HCT116 (cell line): ENCODE measurements at regions not wholly inside any gene's neighbourhood (a gene's known extent, or its start where the extent isn't known, plus 50 kb on each side); places are given as distances from the start of the nearest gene placed in this dataset.

Experiments
- CEBPB ChIP-seq: IDR thresholded peaks from 2 replicates; pipeline ENCODE4 v1.6.1; 2012; ENCODE audit warnings: low read depth
- ELF1 ChIP-seq: IDR thresholded peaks from 2 replicates; pipeline ENCODE4 v1.6.1; 2012; ENCODE audit warnings: low read depth, borderline replicate concordance
- POLR2A ChIP-seq: IDR thresholded peaks from 2 replicates; pipeline ENCODE4 v1.7.0; 2011; ENCODE audit warnings: borderline replicate concordance; ENCODE audit not compliant: insufficient read depth, insufficient read length; ENCODE audit errors: extremely low read depth
- REST ChIP-seq: IDR thresholded peaks from 2 replicates; pipeline ENCODE4 v1.6.1; 2012; ENCODE audit warnings: low read depth
- SP1 ChIP-seq: IDR thresholded peaks from 2 replicates; pipeline ENCODE4 v1.6.1; 2012; ENCODE audit warnings: low read depth
- TF ChIP-seq, protein P1 (sequence below), 3 experiments: fragments of 200-600 bp in 1 of 3; sonication (generic) in 1 of 3; IDR thresholded peaks in 2 of 3; conservative IDR thresholded peaks in 1 of 3; 2 replicates each; pipeline ENCODE4 v1.5.1; 2012 to 2017; ENCODE audit warnings: low read depth in 2 of 3, low read length in 2 of 3, antibody characterized with exemption in 1 of 3, borderline replicate concordance in 1 of 3, control low read depth in 1 of 3, mild to moderate bottlenecking in 1 of 3, mixed read lengths in 1 of 3, mixed run types in 1 of 3, moderate library complexity in 1 of 3; ENCODE audit not compliant: insufficient read depth in 1 of 3

DNA sequence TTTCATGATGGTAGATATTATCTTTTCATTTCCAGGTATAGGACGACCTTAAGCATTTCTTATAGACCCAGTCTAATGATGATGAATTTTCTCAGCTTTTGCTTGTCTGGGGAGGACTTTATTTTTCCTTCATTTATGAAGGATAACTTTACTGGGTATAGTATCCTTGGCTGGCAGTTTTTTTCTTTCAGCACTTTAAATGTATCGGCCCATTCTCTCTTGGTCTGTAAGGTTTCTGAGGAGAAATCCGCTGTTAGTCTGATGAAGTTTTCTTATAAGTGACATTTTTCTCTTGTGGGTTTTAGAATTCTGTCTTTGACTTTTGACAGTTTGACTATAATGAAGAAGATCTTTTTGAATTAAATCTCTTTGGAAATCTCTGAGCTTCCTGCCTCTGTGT is 144.7 kb upstream of the SLC22A23 start:
- TF ChIP-seq REST (no peak), POLR2A (no peak), CEBPB (no peak), SP1 (no peak), ELF1 (no peak)
- TF ChIP-seq, protein P1, sequence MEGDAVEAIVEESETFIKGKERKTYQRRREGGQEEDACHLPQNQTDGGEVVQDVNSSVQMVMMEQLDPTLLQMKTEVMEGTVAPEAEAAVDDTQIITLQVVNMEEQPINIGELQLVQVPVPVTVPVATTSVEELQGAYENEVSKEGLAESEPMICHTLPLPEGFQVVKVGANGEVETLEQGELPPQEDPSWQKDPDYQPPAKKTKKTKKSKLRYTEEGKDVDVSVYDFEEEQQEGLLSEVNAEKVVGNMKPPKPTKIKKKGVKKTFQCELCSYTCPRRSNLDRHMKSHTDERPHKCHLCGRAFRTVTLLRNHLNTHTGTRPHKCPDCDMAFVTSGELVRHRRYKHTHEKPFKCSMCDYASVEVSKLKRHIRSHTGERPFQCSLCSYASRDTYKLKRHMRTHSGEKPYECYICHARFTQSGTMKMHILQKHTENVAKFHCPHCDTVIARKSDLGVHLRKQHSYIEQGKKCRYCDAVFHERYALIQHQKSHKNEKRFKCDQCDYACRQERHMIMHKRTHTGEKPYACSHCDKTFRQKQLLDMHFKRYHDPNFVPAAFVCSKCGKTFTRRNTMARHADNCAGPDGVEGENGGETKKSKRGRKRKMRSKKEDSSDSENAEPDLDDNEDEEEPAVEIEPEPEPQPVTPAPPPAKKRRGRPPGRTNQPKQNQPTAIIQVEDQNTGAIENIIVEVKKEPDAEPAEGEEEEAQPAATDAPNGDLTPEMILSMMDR (IDR thresholded peaks at IDR 0.05 in 2 of 3, conservative IDR thresholded peaks at IDR 0.05 in 1 of 3; ENCODE audit: borderline replicate concordance in 1 of 3, insufficient read depth in 1 of 3, low read depth in 2 of 3, low read length in 2 of 3), result no peak
